A172 (cell line): ENCODE measurements at regions not wholly inside any gene's neighbourhood (a gene's known extent, or its start where the extent isn't known, plus 50 kb on each side); places are given as distances from the start of the nearest gene placed in this dataset.
"Not testable (repeated sequence)": the region's sequence is repeated elsewhere in the genome, so short reads cannot be mapped to it uniquely, and the experiment has no call there.

Experiments
- DNase-seq: peaks from one replicate; pipeline ENCODE4 v3.0.0-alpha.2; 2015; ENCODE audit warnings: low spot score

DNA sequence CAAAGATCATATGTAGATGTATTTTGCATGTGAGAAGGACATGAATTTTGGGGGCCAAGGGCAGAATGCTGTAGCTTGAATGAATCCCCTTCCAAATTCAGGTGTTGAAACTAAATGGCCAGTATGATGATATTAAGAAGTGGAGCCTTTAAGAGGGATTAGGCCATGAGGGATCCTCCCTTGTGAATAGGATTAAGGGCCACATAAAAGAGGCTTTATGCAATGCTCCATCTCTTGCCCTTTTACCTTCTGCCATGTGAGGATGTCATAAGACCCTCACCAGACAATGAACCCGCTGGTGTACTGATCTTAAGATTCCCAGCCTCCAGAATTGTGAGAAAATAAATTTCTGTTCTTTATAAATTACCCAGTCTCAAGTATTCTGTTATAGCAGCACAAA, 206.1 kb downstream of the YTHDC2 start:
- DNase-seq, result no peak

DNA sequence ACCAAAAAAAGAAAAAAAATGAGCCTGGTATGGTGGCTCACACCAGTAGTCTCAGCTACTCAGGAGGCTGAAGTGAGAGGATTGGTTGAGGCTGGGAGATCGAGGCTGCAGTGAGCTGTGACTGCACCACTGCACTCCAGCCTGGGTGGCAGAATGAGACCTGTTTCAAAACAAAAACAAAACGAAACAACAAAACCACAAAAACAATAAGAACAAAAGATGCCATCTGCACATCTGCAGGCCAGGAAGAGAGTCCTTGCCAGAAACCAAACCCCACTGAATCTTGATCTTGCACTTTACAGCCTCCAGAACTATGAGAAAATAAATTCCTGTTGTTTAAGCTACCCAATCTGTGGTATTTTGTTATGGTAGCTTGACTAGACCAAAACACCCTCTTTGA, 207.7 kb downstream of the YTHDC2 start:
- DNase-seq, result no peak

DNA sequence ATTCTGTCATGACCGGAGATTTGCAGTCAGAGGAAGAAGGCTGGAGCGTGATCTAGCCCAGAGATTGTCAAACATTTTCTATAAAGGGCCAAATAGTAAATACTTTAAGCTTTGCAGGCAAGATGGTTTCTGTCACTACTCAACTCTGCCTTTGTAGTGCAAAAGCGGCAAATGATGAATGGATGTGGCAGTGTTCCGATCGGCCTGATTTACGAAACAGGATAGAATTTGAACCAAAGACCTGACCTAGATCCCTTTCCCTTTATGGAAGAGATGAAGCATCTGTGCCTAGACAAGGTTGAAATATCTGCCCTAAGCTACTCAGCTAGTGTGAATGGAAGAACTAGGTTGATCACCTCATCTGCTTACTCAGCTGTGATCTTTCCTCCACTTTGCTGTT, 209.5 kb downstream of the YTHDC2 start:
- no peak for DNase-seq

DNA sequence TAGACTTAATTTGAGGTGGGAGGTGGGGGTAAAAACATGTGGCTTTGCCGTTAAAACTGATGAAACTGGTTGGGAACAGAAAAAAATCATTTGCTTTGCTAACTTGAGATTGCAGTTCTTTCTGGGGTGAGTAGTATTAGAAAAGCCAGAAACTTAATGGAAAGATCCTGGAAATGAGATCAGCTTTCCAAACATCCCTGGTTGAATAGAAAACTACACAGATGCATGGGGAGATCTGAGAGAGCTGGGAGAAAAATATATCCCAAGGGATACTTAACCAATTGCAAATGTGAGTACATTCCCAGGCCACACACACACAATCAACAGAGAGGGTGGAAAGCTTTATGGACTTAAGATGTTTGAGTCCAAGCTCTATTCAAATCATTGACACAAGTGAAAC, 222.3 kb downstream of the YTHDC2 start:
- DNase-seq, result no peak

DNA sequence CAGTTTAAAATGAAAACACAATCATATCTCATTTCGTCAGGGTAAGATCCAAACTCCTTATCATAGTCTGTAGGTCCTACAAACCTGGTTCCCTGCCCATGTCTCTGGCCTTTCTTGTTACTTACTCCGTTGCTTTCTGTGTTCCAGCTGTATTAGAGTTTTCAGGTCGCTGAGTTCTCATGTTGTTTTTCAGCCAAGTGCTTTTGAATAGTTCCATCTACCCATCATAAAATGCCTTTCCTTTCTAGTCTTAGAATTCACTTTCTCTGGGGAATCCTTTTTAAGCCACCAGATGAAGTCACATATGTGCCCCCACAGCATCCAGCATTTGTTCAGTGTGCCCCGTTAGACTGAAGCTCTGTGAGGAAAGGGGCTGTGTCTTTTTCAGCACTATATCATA, 228.7 kb downstream of the YTHDC2 start:
- no peak for DNase-seq

DNA sequence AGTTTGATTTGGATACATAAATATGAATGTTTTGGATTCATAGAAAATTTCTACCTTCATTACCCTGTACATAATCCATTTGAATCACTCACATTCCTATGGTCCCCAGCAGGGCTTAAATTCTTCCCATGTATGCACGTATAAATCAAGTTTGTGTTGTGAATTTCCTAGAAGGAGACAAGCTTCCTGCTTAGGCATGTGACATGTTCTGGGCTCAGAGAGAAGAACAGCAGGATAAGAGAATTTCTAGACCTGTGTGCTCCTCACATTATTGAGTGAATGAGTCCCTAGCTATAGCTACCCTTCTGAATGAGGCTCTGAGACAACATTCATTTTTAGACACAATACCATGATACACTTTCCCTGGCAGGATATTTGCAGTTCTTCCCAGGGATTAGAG, 229.1 kb downstream of the YTHDC2 start:
- no peak for DNase-seq

DNA sequence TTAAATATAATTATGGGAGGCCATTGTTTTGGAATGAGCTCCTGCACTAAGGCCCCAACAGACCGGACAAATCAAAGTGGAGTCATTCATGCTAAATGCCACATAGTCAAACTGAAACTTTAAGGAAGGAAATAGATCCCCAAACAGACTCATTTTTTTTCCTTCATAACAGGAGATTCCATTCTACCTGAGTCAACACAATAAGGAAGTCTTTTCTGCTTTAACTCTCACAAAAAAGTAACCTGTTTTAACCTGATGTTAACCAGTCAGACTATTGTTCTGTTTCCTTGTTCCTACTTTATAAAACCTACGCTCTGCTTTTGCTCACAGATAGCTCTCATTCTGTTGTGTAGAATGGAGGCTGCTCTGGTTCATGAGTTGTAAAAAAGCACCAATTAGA, 234.9 kb downstream of the YTHDC2 start:
- DNase-seq, result no peak

DNA sequence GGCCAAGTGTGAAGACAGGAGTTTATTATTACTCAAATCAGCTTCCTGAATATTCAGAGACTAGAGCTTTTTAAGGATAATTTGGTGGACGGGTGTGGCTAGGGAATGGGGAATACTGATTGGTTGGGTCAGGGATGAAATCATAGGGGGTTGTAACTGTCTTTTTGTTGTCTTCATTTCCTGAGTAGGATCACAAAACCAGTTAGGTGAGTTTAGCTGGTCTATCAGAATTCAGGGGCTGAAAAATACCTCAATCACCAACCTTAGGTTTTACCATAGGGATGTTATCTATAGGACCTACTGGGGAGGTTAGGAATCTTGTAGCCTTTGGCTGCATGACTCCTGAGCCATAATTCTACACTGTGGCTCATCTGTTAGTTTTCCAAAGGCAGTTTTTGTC, 235.8 kb downstream of the YTHDC2 start:
- no peak for DNase-seq

DNA sequence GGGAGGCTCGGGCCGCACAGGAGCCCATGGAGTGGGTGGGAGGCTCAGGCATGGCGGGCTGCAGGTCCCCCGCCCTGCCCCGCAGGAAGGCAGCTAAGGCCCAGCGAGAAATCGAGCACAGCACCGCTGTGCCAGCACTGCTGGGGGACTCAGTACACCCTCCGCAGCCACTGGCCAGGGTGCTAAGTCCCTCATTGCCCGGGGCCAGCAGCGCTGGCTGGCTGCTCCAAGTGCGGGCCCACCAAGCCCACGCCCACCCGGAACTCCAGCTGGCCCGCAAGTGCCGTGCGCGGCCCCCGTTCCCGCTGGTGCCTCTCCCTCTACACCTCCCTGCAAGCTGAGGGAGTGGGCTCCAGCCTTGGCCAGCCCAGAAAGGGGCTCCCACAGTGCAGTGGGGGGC, 239.7 kb downstream of the YTHDC2 start:
- not testable (repeated sequence) for DNase-seq

DNA sequence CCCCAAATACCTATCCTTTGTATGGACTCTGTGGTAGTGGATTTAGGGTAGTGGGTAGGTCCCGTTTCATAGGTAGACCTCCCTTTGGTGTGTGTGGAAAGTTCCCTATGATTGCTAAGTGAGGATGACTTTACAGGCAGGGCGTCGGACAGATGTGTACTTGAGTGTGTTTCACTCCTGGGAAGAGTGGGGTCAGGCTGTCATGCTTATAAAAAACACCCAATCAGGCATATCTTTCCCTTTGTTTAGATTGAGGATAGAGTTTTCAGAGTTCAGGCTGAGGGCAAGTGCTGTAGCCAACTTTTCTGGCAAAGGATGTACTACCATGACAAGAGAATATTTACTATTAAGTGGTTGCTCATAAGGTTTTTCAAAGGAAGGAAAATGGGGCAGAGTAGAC, 242.0 kb downstream of the YTHDC2 start:
- no peak for DNase-seq

DNA sequence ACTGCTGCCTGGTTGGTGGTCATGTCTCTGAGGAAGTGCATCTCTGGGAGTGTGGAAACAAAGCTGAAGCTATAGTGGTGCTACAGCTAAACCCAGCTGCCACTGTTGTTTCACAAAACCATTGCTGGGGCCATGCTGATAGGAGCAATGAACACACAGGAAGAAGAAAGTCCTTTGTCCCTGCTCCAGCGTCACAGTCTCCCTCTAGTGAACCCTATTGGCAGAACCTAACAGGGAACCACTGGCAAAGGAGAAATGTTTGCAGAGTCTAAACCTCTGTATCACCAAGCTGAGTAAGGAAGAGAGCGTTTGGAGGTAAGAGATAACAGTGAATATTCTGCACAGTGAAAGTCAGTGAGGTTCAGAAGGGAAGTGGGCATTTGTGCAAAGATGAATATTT, 244.0 kb downstream of the YTHDC2 start:
- no peak for DNase-seq

DNA sequence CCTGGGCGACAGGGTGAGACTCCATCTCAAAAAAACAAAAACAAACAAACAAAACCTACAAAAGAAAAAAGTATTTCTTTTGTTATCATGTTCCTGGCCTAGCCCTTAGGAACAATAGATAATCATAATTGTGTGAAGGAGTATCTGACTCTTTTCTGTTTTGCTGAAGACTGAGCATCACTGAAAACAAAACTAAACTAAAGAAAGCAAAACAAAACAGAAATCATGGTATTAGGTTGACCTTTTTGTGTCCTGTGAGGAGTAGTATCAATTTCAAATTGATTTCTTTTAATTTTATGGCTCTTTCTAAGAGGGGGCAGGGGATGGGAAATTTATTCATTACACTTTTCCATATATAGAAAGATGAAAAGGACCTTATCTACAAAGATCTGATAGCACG, 246.0 kb downstream of the YTHDC2 start:
- no peak for DNase-seq

DNA sequence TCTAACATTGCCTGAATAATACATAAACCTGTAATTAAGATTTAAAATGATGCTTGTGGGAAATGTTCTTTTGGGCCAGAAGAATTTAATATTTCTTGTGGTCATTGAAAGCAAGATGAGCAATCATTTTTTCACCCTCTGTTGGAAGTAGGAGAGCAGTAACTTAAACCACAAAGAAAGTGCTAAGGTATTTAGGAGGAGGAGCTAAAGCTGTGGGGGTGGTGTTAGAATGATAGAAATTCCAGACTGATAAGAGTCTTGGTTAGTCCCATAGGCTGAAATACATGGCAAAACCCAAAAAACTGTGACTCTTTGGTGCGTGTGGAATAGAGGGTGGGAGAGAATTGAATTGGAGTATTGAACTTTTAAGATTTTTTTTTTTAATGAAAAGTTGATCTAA, 247.0 kb downstream of the YTHDC2 start:
- DNase-seq, result peak; percentile 30

DNA sequence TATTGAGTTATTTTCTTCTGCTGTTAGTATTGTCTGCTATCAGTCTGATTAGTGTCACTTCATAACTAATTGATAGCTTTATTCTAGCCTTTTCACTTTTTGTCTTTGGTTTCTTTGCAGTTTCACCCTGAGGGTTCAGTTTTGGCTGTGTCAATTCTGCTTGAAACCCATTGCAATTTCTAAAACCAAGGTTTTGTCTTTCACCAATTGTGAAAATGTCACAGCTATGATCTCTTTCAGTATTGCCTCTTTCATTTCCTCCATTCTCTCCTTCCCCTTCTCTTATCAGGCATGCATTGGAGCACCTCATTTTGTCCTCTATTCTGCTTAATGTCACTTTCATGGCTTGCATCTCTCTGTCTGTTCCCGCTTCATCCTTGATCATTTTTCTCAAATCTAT, 248.1 kb downstream of the YTHDC2 start:
- DNase-seq, result no peak

DNA sequence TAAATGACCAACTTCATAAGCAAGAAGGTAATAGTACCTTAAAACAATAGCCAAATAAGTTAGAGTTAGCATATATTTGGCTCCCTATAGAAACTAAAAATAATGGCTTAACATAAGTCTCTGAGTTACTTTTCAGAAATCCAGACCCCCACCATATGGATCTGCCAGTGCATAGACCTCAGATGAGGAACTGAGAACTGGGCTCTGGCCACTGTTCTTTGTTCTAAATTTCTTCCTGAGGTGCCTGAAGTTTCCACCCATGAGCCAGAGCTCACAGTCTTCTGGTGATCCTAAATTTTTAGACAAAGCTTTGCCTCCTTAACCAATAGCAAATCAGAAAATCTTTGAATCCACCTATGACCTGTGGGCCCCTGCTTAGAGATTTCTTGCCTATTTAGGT, 250.9 kb downstream of the YTHDC2 start:
- no peak for DNase-seq

DNA sequence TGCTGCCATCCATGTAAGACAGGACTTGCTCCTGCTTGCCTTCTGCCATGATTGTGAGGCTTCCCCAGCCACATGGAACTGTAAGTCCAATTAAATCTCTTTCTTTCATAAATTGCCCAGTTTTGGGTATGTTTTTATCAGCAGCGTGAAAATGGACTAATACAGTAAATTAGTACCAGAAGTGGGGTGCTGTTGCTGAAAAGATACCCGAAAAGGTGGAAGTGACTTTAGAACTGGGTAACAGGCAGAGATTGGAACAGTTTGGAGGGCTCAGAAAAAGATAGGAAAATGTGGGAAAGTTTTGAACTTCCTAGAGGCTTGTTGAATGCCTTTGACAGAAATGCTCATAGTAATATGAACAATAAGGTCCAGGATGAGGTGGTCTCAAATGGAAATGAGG, 253.3 kb downstream of the YTHDC2 start:
- DNase-seq, result not testable (repeated sequence)

DNA sequence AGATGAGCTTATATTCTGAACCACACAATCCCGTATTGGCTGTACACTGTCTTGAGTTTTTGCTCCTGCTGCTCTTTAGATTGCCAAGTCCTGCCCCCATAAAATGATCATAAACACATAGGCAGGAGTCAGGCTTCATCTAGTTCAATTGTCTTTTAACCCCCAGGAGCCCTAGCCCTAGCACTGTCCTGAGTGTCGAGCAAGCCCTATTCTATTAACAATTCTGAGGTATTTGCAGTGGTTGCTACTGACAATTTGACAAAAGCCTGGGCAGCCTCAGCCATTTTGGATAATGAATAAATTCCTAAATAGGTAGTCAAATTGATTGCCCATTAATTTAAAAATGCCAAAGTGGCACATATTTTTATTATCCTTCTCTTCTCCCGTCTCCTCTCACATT, 257.2 kb downstream of the YTHDC2 start:
- DNase-seq, result no peak

DNA sequence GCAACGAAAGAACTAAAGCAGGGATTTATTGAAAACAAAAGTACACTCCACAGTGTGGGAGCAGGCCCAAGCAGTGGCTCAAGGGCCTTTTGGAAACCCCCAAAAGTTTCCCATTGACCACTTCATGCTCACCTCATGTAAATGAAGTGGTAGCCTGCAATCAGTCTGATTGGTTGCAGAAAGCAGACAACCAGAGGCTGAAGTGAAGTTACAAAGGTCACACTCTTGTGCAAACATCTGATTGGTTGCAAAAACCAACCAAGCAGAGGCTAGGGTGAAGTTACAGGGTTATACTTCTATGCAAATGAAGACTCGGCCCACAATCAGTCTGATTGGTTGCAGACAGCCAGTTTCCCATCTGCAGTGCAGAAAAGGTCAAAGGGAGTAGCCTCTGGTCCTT, 258.0 kb downstream of the YTHDC2 start:
- DNase-seq, result no peak

DNA sequence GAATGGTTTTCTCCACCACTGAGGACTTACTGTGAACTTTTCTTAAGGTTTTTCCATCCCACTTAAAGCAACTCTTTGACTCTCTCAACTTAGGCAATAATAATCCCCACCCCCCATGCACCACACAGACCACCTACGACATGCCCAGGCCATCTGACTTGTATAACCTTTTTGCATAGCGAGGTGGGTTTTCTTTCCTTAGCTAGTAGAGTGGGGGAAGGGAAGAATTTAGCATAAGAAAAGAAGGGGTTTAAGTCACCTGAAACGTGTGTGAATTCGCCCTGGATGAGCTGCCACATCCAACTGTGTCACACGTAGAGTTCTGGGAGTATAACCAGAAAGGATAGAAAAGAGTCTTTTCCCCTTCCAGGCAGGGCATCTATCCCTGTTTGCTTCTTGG, 262.7 kb downstream of the YTHDC2 start:
- no peak for DNase-seq

DNA sequence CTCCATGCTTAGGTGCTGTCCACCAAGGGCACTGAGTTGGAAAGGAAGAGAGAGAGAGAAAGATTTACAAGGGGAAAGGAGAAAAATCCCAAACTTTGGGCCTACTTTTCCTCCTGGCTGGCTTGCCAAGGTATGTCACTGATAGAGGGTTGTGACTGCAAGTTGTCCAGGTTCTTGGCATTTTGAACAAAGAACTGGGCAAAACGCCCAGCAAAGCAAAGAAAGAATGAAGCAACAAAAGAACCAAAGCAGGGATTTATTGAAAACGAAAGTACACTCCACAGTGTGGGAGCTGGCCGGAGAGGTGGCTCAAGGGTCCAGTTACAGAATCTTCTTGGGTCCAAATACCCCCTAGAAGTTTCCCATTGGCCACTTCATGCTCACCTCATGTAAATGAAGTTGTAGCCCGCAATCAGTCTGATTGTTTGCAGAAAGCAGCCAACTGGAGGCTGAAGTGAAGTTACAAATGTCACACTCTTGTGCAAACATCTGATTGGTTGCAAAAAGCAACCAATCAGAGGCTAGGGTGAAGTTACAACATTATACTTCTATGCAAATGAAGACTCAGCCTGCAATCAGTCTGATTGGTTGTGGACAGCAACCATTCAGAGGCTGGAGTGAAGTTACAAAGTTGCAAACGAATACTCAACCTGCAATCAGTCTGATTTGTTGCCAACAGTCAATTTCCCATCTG, 263.5 kb downstream of the YTHDC2 start:
- DNase-seq, result peak; percentile 31

DNA sequence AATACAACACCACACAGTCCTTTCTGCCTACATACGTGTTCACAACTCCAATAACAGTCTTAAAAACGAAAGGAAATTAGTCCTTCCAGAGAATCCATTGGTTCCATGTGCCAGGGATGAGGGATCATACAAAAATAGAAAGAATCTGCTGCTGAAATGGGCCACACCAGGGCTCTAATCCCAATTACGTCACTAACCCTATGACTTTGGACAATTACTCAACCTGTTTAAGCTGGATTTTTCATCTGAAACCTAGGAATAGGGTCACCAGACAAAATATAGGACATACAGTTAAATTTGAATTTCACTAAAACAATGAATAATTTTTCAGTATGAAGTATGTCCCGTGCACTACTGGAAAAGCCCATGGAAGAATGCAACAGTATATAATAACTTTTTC, 264.7 kb downstream of the YTHDC2 start:
- no peak for DNase-seq

DNA sequence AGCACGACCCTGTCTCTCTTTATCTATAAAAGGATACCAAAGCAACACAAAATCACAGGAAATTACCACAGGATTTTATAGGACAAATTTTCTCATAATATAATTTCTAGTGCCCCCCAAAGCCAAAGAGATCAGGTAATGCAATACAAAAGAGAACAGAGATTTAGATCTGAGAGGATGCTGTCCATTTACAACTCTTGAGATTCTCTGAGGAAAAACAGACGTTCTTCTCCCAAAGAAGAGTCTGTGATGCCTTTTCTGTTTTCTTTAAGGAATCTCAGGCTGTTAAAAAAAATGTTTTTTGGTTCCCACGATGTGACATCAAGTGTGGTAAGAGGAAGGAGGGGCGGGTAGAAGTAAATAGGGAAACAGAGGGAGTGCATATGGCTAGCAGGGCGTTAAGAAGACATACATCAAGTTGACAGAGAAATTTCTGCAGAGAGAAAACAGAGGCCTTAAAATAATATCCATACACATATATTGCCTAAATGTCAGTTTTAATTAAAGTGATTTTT, 274.7 kb downstream of the YTHDC2 start:
- no peak for DNase-seq

DNA sequence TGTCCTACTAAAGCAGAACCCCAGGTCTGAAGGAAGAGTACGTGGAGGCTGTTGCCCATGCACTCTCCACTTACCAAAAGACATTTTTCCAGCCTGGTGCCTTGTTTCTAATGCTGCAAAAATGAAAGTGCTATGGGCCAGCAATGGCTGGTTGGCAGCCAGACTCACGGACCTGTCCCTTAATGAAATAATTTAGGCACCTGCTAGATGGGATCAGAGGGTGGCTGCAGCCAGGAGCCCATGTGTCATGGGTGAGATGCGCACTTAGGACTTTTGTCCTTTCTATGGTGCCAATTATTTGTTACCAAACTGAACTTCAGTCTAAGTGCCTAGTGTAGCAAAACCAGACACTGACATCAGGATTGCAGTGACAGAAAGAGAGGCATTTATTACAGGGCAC, 276.3 kb downstream of the YTHDC2 start:
- DNase-seq, result no peak

DNA sequence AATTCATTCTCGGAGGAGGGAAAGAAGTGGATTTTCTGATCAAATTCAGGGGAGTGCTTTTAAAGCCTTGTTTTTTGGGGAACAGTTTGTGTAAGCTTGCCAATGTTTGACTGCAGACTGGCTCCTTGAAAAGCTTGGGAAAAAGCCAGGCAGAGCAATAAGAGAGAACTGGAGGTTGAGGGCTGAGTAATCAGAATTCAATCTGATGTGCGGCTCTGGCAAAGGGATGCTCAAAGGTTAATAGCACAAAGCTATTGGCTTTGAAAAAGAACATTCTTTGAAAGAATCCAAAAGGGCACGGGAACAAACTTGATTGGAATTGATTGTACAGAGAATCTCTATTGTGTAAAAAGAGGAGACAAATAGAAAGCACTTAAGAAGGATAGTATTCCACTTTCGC, 279.3 kb downstream of the YTHDC2 start:
- no peak for DNase-seq
